Right lobe of liver (tissue), 6 donors: ENCODE measurements at regions not wholly inside any gene's neighbourhood (a gene's known extent, or its start where the extent isn't known, plus 50 kb on each side); places are given as distances from the start of the nearest gene placed in this dataset.

ENCODE experiments used
- ATAC-seq, 4 donors: fragments of 200-7000 bp; cut with Tn5 transposase; one replicate each; pipeline ENCODE4 v1.9.1; 2020; ENCODE audit warnings: mild to moderate bottlenecking in 4 of 4, moderate library complexity in 4 of 4
- DNase-seq, 3 donors: peaks; one replicate each; pipeline ENCODE4 v3.0.0-alpha.2; 2020
- H3K27ac ChIP-seq, 3 donors: fragments of 200-600 bp; one replicate each; pipeline ENCODE4 v1.8.0; 2022
- H3K27me3 ChIP-seq, 2 donors: fragments of 200-600 bp; one replicate each; pipeline ENCODE4 v1.8.0; 2022
- H3K36me3 ChIP-seq, 4 donors: fragments of 200-600 bp; sonication (generic) in 1 of 4; one replicate each; pipeline versions ENCODE4 v1.5.1 to v1.8.0; 2017 to 2022; ENCODE audit warnings: control low read depth in 1 of 4
- H3K4me1 ChIP-seq, 4 donors: fragments of 200-600 bp; sonication (generic) in 1 of 4; one replicate each; pipeline versions ENCODE4 v1.5.1 to v1.8.0; 2017 to 2022; ENCODE audit warnings: control low read depth in 1 of 4
- H3K4me3 ChIP-seq, 3 donors: fragments of 200-600 bp; one replicate each; pipeline ENCODE4 v1.8.0; 2022
- H3K9me3 ChIP-seq, 4 donors: fragments of 200-600 bp; sonication (generic) in 1 of 4; one replicate each; pipeline versions ENCODE4 v1.5.1 to v1.8.0; 2017 to 2022; ENCODE audit warnings: control low read depth in 1 of 4
- POLR2A ChIP-seq: fragments of 450-650 bp; IDR thresholded peaks from one replicate; pipeline ENCODE4 v1.6.1; 2017; ENCODE audit warnings: antibody characterized with exemption, mild to moderate bottlenecking
- WGBS: methylation state at CpG from one replicate; pipeline ENCODE4 v1.1.6; 2018; ENCODE audit warnings: low coverage, low lambda C conversion rate; ENCODE audit not compliant: insufficient coverage; ENCODE audit errors: missing lambda C conversion rate; 5-methylcytosine and 5-hydroxymethylcytosine counted together
- intact Hi-C, 2 donors: fragments of 100-400 bp; cut with DNase I; formaldehyde crosslinking; loops; one replicate each; pipeline versions ENCODE4 v1.11.2 to v1.14.1; 2022
- TF ChIP-seq, protein P1 (sequence below), 4 donors: fragments of 200-600 bp in 3 of 4; fragments of 450-650 bp in 1 of 4; IDR thresholded peaks; one replicate each; pipeline versions ENCODE4 v1.5.1 to v1.8.0; 2016 to 2022; ENCODE audit warnings: antibody characterized with exemption in 4 of 4, mild to moderate bottlenecking in 2 of 4
- donor health status: DM: no; HTN: yes; CAD: no.
- donor health status: DM: no; HTN: no; CAD: no.
- donor health status: DM: no; HTN: no; CAD: no.
- donor health status: DM: no; HTN: yes; CAD: no.
- donor health status: DM: no; HTN: yes; CAD: no.

DNA sequence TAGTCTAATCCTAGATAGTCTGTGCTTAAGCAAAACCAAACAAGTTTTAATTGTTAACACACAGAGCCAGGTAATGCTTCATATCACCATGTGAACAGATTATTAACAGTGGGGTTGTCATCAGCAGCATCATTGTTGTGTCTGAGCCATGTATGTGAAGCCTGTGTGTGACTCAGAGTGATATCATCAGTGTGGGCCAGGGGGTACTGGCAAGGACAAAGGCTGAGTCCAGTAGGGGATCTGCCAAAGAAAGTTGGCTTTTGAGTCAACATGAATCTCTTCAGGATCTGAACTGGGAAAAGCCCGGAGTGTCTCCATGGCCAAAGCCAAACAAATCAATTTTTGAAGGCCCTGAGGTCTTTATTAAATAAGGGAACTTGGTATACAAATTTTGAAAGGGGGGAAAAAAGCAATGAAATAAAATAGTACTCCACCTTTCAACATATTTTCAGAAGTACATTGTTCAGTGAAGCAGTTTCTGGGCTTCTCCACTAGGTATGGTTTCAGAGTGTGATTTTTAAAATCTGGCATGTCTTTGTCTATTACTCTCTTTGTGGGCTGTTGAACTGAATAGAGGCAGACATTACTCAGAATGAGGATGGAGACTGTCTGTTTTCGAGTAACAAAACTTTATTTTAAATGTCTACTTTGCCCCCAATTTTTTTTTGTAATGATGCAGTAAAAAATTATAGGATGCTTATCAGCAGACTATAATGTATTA lies 444.2 kb upstream of the JAG1 start:
- H3K36me3 ChIP-seq: no peaks in the 10 kb centered on the region
- no peak overlapping the region for H3K27ac ChIP-seq
- H3K4me3 ChIP-seq: no peak overlapping the region
- no peaks in the 10 kb centered on the region for H3K27me3 ChIP-seq
- no peak for ATAC-seq
- 55% methylated on average over 2 of the region's 2 CpGs for WGBS
- no peaks in the 10 kb centered on the region for H3K4me1 ChIP-seq
- no peak for TF ChIP-seq POLR2A
- TF ChIP-seq, protein P1, sequence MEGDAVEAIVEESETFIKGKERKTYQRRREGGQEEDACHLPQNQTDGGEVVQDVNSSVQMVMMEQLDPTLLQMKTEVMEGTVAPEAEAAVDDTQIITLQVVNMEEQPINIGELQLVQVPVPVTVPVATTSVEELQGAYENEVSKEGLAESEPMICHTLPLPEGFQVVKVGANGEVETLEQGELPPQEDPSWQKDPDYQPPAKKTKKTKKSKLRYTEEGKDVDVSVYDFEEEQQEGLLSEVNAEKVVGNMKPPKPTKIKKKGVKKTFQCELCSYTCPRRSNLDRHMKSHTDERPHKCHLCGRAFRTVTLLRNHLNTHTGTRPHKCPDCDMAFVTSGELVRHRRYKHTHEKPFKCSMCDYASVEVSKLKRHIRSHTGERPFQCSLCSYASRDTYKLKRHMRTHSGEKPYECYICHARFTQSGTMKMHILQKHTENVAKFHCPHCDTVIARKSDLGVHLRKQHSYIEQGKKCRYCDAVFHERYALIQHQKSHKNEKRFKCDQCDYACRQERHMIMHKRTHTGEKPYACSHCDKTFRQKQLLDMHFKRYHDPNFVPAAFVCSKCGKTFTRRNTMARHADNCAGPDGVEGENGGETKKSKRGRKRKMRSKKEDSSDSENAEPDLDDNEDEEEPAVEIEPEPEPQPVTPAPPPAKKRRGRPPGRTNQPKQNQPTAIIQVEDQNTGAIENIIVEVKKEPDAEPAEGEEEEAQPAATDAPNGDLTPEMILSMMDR (IDR thresholded peaks at IDR 0.05): no peak
- no peaks in the 10 kb centered on the region for H3K9me3 ChIP-seq
- no peak for DNase-seq
- intact Hi-C loops: no loop called here

DNA sequence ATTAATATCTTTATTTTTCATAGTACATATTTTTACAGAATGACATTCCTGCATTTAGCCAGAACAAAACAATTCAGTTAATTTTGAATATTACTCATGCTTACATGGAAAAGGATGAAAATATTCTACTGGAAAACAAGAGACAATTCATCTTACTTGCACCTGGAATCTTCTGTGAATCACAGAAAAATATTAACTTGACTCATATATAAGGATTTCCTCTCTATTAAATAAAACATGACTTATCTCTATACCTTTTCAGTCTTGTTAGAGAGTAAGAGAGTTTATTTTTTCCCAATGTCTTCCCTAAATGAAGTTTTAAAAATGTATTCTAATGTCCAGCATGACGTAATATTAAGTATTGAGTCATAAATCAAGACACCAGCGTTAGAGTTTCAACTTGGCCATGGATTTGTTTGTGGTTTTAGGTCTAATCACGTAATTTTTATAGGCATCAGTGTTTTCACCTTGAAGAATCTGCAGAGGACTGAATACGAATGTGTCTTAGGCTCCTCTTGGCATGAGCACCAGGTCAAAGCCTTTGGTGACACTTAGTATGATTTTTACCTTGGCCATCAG lies 445.1 kb upstream of the JAG1 start:
- ATAC-seq (no peak), DNase-seq (no peak)

DNA sequence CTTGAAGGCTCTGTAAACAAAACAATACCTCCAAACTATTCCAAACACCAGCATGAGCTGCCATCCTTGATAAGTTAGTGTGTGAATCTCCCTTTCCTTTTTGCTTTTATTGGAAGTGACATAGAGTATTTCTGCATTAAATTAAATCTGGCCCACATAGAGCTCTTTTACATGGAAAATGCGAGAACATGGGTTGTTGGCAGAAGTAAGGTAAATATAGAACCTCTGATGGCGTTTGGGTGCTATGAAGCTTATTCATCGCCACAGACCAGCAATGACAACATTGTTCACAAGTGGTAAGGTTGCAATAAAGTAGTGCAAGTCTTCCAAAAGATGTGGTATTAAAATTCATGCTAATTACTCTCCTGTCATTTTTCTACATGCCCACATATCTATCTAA lies 445.8 kb upstream of the JAG1 start:
- intact Hi-C loops: no loop called here
- ATAC-seq (no peak), DNase-seq (no peak)
- Histone ChIP-seq H3K27ac (no peak overlapping the region), H3K4me1 (no peaks in the 10 kb centered on the region), H3K27me3 (no peaks in the 10 kb centered on the region), H3K36me3 (no peaks in the 10 kb centered on the region), H3K4me3 (no peak overlapping the region), H3K9me3 (no peaks in the 10 kb centered on the region)
- 58% methylated on average over 3 of the region's 3 CpGs for WGBS
- no peak for TF ChIP-seq POLR2A
- TF ChIP-seq, protein P1 (IDR thresholded peaks at IDR 0.05): no peak

More for the DNA sequence above, 445.1 kb upstream of the JAG1 start:
- intact Hi-C loops: no loop called here
- WGBS: 55% methylated on average over 4 of the region's 4 CpGs
- no peaks in the 10 kb centered on the region for H3K9me3 ChIP-seq
- no peaks in the 10 kb centered on the region for H3K36me3 ChIP-seq
- no peak for TF ChIP-seq POLR2A
- TF ChIP-seq, protein P1 (IDR thresholded peaks at IDR 0.05): no peak
- no peaks in the 10 kb centered on the region for H3K27me3 ChIP-seq
- H3K27ac ChIP-seq: no peak overlapping the region
- H3K4me3 ChIP-seq: no peak overlapping the region
- H3K4me1 ChIP-seq: no peaks in the 10 kb centered on the region

DNA sequence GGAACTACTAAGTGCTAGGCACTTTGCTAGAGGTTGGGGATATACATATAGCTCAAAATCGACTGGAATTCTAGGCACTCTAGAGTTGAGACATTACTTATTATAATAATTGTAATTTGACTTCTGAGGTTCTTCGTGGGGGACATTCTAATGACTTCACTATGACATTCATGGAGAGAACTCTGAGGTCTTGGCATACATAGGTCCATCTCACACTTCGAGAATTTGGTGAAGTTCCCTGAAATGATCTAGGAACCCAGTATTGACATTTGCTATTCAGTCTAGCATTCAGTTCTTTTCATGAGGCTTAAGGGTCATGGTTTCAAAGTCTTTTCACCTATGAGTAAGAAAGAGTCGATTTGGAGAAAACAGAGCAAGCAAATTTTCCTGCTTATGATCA lies 446.6 kb upstream of the JAG1 start:
- Histone ChIP-seq H3K4me1 (no peaks in the 10 kb centered on the region), H3K27me3 (no peaks in the 10 kb centered on the region), H3K9me3 (no peaks in the 10 kb centered on the region), H3K36me3 (no peaks in the 10 kb centered on the region), H3K27ac (no peak overlapping the region), H3K4me3 (no peak overlapping the region)
- ATAC-seq (no peak), DNase-seq (no peak)
- intact Hi-C loops: no loop called here
- WGBS: 51% methylated on average over 4 of the region's 4 CpGs
- no peak for TF ChIP-seq POLR2A

DNA sequence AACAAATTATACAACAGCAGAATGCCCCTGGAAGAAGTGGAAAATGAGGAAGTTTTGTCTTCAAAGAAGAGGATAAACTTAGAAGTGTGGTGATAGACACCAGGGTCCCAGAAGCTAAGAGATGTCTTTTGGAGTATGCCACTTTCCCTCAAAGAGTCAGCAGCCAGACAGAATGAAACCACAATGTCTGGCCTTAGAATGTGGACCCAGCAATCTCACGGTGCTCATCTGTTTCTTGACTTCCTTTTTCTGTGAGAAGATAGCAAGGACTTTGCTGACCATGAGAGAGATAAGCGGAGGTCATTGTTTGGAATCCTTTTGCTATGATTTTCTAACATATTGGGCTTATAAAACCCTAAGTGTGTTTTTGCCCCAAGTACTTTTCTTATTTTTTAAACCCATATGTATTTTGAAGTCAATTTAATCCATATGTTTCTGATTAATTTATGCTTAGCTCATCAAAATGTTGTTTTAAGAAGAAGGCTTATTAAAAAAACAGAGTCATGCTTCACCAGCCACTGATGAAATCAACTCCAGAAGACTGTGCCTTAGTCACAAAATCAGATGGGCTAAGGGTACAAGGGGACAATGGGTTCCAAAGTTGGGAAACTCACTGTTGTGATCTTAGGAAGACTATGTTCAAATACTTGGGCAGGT lies 451.2 kb upstream of the JAG1 start:
- intact Hi-C loops: no loop called here
- H3K4me3 ChIP-seq: no peak overlapping the region
- no peak for TF ChIP-seq POLR2A
- no peaks in the 10 kb centered on the region for H3K27me3 ChIP-seq
- no peaks in the 10 kb centered on the region for H3K9me3 ChIP-seq
- WGBS: 21% methylated on average over 2 of the region's 2 CpGs
- no peaks in the 10 kb centered on the region for H3K4me1 ChIP-seq
- no peak overlapping the region for H3K27ac ChIP-seq
- ATAC-seq (no peak), DNase-seq (no peak)
- no peaks in the 10 kb centered on the region for H3K36me3 ChIP-seq
